Activated CD4-positive, alpha-beta T cell treated with anti-CD3 and anti-CD28 coated beads, Interleukin-2, Interleukin-6, amounts not matched to agents 100 ng/mL and 50 ng/mL, durations not matched to agents 16 hours and 8 hours (primary cell): ENCODE measurements at regions not wholly inside any gene's neighbourhood (a gene's known extent, or its start where the extent isn't known, plus 50 kb on each side); places are given as distances from the start of the nearest gene placed in this dataset.

Experiments
- DNase-seq: peaks from one replicate; pipeline ENCODE4 v3.0.0-alpha.2; 2020

GRCh38 chrX:149992918-149993317 is 54.6 kb upstream of the EOLA2 start:
- no peak for DNase-seq

DNA sequence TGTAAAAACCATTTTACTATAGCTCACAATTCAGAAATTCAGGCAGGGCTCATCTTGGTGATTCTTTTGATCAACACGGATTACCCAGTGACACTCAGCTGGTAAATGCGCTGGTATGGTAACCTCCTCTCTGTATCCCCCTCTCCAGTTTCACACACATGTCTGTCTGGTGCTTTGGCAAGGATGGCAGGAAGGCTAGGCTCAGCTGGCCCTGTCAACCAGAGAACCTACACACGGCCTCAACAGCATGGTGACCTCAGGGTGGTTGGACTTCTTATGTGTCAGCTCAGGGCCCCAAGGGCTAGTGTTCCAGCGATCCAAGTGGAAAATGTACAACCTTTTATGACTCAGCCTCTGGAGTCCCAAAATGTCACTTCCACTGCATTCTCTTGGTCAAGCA is 55.7 kb upstream of the EOLA2 start:
- no peak for DNase-seq

DNA sequence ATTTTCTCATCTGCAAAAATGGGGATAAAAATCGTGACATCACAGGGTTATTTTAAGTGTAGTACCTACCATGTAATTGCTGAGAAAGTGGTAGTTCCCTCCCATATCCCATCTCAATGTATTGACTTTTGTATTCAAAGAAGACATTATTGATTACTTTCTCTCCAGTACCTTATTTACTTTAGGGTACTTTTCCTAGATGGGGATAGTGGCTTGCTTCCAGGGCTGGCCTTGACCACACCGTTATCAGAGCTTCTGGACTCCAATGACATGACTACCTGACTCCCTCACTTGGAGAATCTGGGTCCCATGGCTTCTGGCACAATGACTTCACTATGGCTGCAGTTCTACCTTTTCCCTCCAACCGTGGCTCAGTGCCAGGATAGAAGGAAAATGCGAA is 58.2 kb upstream of the EOLA2 start:
- DNase-seq: no peak

GRCh38 chrX:150005027-150005426 is 66.7 kb upstream of the EOLA2 start:
- DNase-seq: no peak

GRCh38 chrX:150007356-150007755 is 69.1 kb upstream of the EOLA2 start:
- DNase-seq: no peak

- DNase-seq: no peak
These were observed 74.5 kb upstream of the EOLA2 start for GRCh38 chrX:150012647-150013381.

- no peak for DNase-seq
These were observed 76.2 kb upstream of the EOLA2 start for GRCh38 chrX:150014525-150014924.

DNA sequence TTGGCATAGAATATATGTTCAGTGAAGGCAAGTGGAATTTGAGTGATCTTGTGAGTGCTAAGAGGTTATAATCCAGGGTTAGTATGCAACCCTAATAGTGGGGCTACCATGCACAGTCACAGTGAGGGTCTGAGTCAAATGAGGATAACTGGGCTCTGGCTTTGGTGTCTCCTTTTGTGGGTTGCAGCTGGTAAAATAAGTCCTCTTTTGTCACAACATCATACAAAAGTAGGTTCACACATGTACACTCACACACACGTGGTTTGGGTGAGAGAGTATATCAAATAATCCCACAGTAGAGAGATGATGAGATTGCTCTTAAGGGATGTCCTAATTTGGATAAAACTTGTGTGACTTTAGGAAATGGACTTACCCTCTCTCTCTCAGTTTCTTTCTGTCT is 79.6 kb upstream of the EOLA2 start:
- no peak for DNase-seq

- DNase-seq: no peak
These were observed 80.7 kb upstream of the EOLA2 start for GRCh38 chrX:150018931-150019361.

GRCh38 chrX:150028692-150029091 is 90.4 kb upstream of the EOLA2 start:
- DNase-seq: no peak

- no peak for DNase-seq
These were observed 94.5 kb upstream of the EOLA2 start for GRCh38 chrX:150032742-150033141.

GRCh38 chrX:150034788-150035187 is 96.5 kb upstream of the EOLA2 start:
- no peak for DNase-seq

DNA sequence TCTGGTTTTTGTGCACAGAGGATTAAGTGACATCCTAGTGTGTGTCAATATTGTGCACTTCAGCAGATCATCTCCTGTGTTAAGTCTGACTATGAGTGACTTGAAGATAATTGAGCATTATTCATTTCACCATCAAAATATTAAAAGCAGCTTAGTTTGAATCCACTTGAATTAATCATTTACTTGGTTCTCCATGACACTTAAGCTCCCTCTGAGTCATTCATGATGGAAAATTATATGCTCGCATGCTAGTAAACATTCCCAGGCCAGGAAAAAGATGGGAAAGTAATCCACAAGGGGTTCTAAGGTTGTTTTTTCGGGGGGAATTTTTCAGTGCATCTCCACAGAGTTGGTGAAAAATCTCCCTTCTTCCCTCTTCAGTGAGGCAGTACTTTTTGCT is 97.2 kb upstream of the EOLA2 start:
- no peak for DNase-seq

DNA sequence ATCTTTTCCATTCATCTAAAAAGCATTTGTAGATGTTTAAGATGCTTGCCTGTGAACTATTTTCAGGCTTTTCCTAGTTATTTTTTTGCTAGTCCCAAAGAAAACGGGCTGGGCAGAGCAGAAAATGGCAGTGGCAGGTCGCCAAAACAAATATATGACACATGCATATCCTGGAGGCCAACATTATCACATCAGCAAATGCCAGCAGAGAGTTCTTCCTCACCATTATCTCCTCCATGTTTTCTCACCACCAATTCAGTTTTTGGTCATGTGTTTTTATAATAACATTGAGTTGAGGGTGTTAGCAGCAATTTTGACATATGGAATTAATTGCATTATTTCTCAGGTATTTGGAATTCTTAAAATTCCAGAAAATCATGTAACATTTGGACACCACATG is 97.9 kb upstream of the EOLA2 start:
- no peak for DNase-seq

DNA sequence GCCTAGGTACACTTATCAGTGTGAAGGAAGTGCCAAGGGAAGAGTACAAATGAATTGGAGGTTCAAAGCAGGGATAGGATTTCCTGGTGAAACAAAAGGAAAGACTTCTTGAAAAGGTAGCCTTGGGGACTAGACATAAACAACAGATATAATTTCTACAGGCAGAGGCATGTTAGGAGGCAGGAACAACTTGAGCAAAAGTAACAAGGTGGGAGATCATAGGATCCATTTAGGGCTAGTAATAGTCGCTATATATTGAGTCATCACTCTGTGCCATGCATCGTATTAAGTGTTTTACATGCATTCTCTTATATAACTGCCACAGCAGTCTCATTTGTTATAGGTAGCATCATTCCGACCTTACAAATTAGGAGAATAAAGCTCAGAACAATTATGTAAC is 98.3 kb upstream of the EOLA2 start:
- no peak for DNase-seq

- no peak for DNase-seq
These were observed 98.8 kb upstream of the EOLA2 start for GRCh38 chrX:150037041-150037440.

GRCh38 chrX:150038315-150038714 is 100.0 kb upstream of the EOLA2 start:
- DNase-seq: no peak

- DNase-seq: no peak
These were observed 100.8 kb upstream of the EOLA2 start for GRCh38 chrX:150038986-150039599.

DNA sequence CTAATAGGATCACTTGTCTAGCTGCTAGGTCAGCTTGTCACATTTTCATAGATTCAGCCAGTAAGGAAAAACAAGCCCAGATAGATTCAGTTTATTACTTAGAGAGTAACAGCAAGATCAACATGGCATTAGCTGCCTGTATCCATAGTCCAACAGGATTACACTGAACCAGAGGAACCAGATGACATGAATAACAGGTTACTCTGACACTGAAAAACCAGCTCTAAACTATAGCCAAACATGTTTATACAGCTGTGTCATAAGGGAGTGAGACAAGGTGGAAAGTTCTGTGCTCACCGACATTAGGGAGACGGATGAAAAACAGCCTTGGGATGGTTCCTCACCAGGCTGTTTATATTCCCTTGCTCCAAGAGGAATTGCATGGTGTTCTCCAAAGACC is 102.9 kb upstream of the EOLA2 start:
- DNase-seq: no peak

DNA sequence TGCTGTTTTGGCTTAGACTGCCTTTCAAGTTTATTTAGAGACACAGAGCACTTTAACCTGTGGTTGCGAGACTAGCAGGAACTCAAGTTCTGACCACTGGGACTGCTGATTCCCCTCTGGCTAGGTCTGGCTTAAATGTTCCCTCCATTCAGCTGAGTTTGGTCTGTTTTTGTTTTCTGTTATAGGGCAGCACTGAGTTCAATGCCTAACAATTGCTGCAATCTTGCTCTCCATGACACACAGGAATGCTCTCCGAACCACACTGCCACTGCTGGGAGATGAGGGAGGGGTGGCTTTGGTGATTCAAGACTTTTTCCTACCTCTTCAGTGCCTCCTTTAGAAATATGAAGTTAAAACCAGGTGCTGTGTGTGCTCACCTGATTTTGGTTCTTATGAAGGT is 106.3 kb upstream of the EOLA2 start:
- DNase-seq: no peak

DNA sequence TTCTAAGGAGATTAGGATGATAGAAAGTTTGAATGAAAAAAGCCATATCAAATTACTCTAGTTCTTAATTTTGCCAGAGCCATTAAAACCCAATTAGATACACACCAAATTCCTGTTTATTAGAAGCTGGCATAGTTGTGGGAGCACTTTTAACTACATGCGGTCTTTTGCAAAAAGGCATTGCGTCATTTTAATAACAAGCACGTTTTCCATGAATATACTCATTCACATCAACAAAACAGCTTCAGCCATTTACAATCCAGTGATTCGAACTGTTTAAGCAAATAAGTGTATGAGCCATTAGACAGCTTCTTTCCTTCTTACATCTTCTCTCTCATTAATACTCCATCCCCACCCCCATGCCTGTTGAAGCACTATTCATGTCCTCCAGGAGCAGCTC is 109.5 kb upstream of the EOLA2 start:
- DNase-seq: no peak

DNA sequence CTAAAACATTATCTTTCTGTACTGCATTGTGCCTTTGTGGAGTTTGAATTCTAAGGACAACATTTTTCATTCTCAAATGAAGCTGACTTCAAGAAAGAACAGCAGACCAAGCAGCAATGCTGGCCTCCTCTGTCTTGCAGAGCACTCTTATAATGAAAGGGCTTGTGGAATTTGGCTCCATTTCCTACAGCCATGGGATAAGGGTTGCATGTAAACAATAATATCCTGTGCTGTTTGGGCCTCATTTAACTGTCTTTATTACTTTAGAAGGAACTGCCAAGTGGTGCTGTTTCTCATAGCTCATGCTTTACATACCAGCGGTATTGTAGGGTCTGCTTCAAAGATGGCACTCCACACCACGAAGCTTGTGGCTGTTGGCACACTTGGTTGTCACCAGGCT is 111.4 kb upstream of the EOLA2 start:
- no peak for DNase-seq

GRCh38 chrX:150050387-150050786 is 112.1 kb upstream of the EOLA2 start:
- no peak for DNase-seq

- DNase-seq: no peak
These were observed 112.8 kb upstream of the EOLA2 start for GRCh38 chrX:150051096-150051495.

GRCh38 chrX:150052226-150052625 is 113.9 kb upstream of the EOLA2 start:
- no peak for DNase-seq
